NCI-H82 (cell line): ENCODE measurements at regions not wholly inside any gene's neighbourhood (a gene's known extent, or its start where the extent isn't known, plus 50 kb on each side); places are given as distances from the start of the nearest gene placed in this dataset.

Experiments used
- DNase-seq: peaks from one replicate; lab custom pipeline; 2025; lab: John Stamatoyannopoulos, UW

GRCh38 chr6:99219788-99220187 lies 129.7 kb downstream of the FAXC start:
- peak; percentile 60 for DNase-seq

DNA sequence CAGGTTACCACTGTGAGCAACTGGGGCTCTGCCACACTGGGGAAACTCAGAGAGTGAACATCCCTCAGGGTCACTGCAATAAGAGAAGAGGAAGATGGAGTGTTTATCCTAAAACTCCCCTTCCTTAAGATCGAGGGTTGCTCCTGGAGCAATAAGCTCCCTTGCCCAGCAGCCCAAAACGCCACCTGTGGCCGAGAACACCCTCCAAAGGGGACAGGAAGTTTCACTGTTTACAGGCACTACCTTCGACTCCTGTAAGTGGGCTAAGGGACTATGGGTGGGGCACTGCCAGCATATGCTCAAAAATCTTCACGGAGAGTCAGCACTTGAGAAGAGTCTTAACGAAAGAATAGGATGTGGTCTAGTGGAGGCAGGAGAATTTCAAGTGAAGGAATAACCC lies 132.5 kb downstream of the FAXC start:
- no peak for DNase-seq

- DNase-seq: peak; percentile 31
Observed at GRCh38 chr6:99195986-99196655, 153.4 kb downstream of the FAXC start.

DNA sequence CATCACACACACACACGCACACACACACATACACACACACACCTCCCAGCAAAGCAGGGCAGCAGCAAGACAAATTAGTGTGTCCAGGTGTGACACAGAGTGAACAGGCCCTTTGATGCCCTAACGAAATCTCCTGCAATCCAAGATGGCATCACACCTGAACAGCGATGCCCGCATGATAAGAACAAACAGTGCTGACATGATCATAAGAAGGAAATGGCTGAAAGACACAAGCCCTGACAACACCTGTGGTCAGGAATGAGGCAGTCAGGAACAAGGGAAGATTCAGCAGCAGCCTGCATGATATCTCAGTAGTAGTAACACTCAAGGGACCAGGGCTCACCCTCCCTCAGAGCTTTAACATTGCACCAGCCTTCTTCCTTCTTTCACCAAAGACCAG lies 156.9 kb downstream of the FAXC start:
- no peak for DNase-seq

- no peak for DNase-seq
Observed at GRCh38 chr6:99189823-99190721, 159.4 kb downstream of the FAXC start.

- DNase-seq: no peak
Observed at GRCh38 chr6:99187429-99187828, 162.0 kb downstream of the FAXC start.

DNA sequence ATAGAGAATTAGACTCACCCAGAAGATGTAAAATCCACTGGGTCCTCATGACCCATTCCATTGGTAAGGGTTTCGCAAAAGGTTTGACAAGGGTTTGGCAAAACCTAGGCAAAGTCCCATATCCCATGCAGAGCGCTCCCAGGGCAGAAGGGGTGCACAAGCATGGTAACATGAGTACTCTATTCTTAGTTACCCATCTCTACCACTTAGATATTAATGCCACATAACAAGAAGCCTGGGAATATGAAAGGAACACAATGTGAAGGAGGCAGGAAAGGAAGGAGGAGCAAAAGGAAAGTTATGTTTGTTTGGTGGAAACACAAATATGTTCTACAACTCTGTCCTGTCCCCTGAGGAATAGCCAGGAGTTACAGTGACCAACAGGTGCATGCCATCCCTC lies 163.1 kb downstream of the FAXC start:
- DNase-seq: no peak

- DNase-seq: peak; percentile 53
Observed at GRCh38 chr6:99185525-99185924, 163.9 kb downstream of the FAXC start.

DNA sequence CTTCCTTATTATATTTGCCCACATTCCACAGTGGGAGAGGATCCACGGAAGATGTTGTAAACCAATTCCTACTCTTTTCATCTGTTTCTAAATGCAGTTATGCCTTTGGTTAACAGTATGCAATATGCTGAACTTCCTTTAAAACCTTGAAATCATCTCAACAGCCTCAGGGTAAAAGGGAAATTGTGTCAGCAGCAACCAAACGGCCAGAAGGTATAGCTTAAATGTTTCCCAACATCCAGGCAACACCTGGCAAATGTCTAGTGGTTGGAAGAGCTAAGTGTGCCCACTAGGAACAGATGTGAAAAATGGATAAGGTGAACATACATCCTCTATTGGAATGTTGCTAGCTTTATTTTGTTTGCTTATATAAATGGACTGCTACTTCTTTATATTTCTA lies 164.8 kb downstream of the FAXC start:
- no peak for DNase-seq

GRCh38 chr6:99183066-99183465 lies 166.4 kb downstream of the FAXC start:
- no peak for DNase-seq

- DNase-seq: no peak
Observed at GRCh38 chr6:99181174-99181573, 168.3 kb downstream of the FAXC start.

- DNase-seq: no peak
Observed at GRCh38 chr6:99178168-99178567, 171.3 kb downstream of the FAXC start.

DNA sequence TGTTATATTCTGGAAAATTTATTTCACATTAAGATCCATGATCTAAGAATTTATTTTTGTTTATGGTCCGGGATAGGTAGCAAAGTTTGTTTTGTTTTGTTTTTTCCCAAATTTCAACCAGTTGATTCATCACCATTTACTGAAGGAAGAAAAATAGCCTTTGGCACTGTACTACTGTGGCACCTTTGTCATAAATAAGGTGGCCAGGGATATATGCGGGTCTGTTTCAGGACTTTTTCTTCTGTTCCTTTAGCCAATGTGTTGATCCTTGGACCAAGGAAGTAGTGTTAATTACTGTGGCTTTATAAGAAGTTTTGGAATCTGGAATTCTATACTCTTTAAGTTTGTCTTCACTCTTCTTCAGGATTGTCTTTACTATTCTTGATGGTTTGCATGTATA lies 171.7 kb downstream of the FAXC start:
- DNase-seq: no peak

DNA sequence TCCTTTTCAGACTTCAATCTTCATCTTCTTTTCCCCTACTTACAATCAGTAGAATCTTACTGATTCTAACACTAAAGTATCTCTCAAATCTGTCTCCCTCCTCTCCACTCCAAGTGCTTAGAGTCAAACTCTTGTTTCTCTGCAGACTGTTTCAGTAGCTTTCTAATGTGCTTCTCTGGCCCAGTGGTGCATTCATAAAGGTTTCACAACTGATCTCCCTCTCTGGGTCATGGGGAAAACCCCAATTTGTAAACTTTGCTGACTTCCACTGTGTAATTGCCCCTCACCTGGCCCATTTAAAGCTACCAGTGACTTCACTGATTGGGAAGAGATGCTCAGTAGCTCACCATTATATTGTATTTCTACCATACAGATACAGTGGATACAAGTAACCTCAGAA lies 183.6 kb downstream of the FAXC start:
- DNase-seq: no peak

GRCh38 chr6:99152347-99152643 lies 197.2 kb downstream of the FAXC start:
- no peak for DNase-seq

DNA sequence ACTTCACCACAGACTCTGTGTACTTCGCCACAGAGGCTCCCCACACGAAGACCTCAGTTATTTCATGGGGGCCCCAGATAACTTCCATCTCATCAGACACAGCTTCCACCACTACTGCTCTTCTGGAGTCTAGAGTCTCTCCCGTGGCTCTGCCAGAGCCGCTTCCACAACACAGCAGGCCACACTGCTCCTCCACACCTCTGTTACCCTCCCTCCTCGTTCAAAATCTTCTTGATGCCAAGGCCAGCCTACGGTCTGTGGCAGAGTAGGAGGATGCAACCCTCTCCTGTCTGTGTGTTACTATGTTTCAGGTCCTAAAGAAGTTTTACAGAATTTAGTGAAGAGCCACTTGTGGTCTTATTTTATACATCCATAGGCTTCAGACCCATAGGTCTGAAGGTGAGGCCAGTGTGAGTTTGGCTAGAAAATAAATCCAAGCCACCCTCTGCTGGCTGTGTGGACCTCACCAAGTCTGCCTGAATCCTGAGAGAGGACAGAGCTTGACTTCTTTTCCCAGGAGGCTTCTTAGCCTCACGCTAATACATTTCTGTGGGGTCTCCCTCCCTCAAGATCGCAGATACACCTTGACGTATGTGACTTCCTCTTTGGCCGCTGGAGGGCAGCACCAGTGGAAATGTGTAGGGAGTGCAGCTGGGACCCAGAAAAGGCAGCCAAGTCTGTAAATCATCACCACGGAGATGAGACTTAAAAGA lies 197.7 kb downstream of the FAXC start:
- DNase-seq: peak; percentile 71

DNA sequence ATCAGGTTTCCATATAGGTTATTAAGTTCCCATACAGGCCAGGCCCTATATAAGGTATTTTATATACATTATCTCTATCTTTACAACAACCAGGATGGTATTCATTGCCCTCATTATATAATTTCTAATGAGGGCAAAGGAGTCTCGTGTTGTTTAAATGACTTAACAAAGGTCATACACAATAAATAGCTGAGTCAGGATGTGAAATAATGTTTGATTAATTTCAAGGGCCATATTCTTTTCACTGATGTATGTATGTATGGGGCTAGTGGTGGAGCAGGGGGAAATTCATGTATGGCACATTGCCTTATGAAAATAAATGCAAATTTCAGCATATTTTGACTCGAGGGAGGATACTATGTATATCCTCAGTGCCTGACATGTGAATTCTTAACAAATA lies 200.7 kb downstream of the FAXC start:
- no peak for DNase-seq

GRCh38 chr6:99148111-99148510 lies 200.4 kb upstream of the FBXL4 start:
- DNase-seq: peak; percentile 91

GRCh38 chr6:99147206-99147605 lies 199.5 kb upstream of the FBXL4 start:
- peak; percentile 39 for DNase-seq

DNA sequence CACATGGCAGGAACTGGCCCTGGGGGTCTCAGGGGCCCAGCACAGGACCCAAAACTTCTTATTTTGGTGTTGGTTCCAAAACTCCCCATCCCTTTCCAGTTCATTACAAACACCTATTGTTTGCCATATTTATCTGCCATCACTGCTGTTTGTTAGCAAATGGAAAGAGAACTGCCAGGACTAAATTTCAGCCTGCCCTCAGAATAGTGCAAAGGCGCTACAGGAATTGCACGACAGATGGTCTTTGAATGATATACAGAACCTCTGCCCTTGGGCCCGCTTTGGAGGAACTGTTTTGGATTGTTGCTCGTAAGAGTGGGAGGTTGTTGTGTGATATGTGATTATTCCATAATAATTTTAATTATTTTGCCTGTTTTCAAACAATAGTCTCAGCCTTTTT lies 199.0 kb upstream of the FBXL4 start:
- peak; percentile 81 for DNase-seq

- DNase-seq: no peak
Observed at GRCh38 chr6:99145738-99146137, 198.0 kb upstream of the FBXL4 start.

DNA sequence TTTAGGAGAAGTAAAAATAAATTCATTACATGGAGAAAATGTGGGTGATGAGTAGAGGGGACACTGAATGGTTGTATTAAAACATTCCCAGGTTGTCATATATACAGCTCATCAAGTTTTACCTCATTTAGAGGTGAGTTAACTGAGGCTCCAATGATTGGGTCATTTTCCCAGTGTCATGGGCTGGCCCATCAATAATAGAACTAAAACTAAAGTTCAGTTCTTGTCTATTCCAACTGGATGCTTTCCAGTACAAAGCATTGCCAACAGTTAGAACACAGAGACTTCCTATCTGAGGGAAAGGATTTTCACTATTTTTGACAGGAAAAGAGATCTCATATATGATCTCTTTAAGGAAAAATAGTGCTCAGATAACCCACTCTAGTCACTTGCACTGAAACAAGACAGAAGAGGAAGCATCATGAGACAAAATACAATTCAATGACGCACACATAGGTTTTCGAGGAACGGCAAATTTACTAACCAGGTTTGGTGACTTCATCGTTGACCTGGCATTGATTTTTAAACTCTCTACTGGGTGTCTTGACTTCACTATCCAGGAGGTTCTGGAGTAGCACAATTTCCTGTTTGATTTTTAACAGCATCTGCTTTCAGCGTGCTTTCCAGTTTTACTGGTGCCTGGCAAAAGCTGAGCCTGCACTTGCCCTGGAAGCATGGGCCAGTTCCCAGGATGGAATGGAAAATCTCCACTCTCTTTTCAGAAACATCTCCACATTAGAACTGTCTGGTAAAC lies 195.5 kb upstream of the FBXL4 start:
- DNase-seq: no peak
